Chondrocyte (in vitro differentiated cells): ENCODE measurements at regions not wholly inside any gene's neighbourhood (a gene's known extent, or its start where the extent isn't known, plus 50 kb on each side); places are given as distances from the start of the nearest gene placed in this dataset.
A peak's percentile ranks its signal among the peaks of the same experiment; 100 is the strongest.

ENCODE experiments used
- DNase-seq: peaks from one replicate; pipeline ENCODE4 v3.0.0; 2021; ENCODE audit warnings: mixed read lengths, low spot score
- H3K27ac Mint-ChIP-seq: one replicate; pipeline ENCODE4 v1.8.0; 2021; ENCODE audit warnings: mild to moderate bottlenecking, moderate library complexity, mixed read lengths; ENCODE audit not compliant: unreplicated experiment
- H3K27me3 Mint-ChIP-seq: 2 replicates; pipeline ENCODE4 v1.8.0; 2021; ENCODE audit warnings: low read depth, mixed read lengths
- H3K36me3 Mint-ChIP-seq: 2 replicates; pipeline ENCODE4 v1.8.0; 2021; ENCODE audit warnings: low read depth, mixed read lengths
- H3K4me1 Mint-ChIP-seq: 2 replicates; pipeline ENCODE4 v1.8.0; 2021; ENCODE audit warnings: low read depth, mild to moderate bottlenecking, mixed read lengths
- H3K4me3 Mint-ChIP-seq: one replicate; pipeline ENCODE4 v1.8.0; 2021; ENCODE audit warnings: mild to moderate bottlenecking, moderate library complexity, mixed read lengths; ENCODE audit not compliant: unreplicated experiment
- H3K9me3 Mint-ChIP-seq: 2 replicates; pipeline ENCODE4 v1.8.0; 2021; ENCODE audit warnings: low read depth, mixed read lengths
- TF ChIP-seq, protein P1 (sequence below): fragments of 200-600 bp; sonication (generic); IDR thresholded peaks from 2 replicates; pipeline ENCODE4 v1.5.0; 2021; ENCODE audit warnings: antibody characterized with exemption, mild to moderate bottlenecking, moderate library complexity

DNA sequence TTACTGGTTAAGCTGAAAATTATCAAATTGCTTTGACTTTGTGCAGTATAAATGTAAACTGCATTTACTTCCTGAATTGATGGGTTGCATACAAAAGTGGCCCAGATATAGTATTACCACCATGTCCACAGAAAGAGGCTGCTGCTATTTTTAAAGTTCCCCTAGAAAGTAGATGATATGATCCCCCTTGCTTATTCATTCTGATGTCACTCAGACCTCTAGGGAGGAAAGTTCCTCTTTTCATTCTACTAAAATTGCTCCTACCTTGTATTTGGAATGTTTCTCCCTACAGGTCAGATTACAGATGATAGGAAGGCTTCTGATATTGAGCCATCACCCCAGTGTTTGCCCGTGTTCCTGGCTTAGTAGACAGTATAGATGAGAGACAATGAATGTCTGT lies 247.6 kb upstream of the TNP1 start:
- Mint-ChIP-seq H3K4me1 (peaks cover 57% of the 10 kb centered on the region), H3K4me3 (no peak overlapping the region), H3K27ac (no peak overlapping the region), H3K36me3 (peaks cover 2% of the 10 kb centered on the region), H3K9me3 (peaks cover 14% of the 10 kb centered on the region), H3K27me3 (no peaks in the 10 kb centered on the region)
- no peak for DNase-seq
- TF ChIP-seq, protein P1, sequence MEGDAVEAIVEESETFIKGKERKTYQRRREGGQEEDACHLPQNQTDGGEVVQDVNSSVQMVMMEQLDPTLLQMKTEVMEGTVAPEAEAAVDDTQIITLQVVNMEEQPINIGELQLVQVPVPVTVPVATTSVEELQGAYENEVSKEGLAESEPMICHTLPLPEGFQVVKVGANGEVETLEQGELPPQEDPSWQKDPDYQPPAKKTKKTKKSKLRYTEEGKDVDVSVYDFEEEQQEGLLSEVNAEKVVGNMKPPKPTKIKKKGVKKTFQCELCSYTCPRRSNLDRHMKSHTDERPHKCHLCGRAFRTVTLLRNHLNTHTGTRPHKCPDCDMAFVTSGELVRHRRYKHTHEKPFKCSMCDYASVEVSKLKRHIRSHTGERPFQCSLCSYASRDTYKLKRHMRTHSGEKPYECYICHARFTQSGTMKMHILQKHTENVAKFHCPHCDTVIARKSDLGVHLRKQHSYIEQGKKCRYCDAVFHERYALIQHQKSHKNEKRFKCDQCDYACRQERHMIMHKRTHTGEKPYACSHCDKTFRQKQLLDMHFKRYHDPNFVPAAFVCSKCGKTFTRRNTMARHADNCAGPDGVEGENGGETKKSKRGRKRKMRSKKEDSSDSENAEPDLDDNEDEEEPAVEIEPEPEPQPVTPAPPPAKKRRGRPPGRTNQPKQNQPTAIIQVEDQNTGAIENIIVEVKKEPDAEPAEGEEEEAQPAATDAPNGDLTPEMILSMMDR: no peak

DNA sequence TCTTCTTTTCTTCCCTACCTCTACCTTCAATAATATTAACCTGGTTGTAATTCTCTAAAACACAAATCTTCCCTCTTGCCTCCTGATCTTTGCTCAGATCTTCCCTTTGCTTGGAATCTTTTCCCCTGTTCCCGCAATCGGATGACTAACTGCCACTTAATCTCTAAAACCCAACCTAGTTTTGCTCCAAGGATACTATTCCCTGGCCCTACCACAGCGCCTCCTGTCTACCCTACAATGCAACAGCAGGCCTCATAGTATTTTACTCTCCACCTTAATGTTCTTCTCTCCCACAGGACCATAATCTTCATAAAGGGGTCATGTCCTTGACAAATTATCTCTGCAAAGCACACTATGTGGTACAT lies 246.8 kb upstream of the TNP1 start:
- Mint-ChIP-seq H3K27ac (peak overlapping the region; percentile 99), H3K4me1 (peaks cover 63% of the 10 kb centered on the region), H3K27me3 (no peaks in the 10 kb centered on the region), H3K36me3 (peaks cover 2% of the 10 kb centered on the region), H3K4me3 (no peak overlapping the region), H3K9me3 (peaks cover 17% of the 10 kb centered on the region)
- TF ChIP-seq, protein P1: peak; percentile 72
- DNase-seq: no peak

DNA sequence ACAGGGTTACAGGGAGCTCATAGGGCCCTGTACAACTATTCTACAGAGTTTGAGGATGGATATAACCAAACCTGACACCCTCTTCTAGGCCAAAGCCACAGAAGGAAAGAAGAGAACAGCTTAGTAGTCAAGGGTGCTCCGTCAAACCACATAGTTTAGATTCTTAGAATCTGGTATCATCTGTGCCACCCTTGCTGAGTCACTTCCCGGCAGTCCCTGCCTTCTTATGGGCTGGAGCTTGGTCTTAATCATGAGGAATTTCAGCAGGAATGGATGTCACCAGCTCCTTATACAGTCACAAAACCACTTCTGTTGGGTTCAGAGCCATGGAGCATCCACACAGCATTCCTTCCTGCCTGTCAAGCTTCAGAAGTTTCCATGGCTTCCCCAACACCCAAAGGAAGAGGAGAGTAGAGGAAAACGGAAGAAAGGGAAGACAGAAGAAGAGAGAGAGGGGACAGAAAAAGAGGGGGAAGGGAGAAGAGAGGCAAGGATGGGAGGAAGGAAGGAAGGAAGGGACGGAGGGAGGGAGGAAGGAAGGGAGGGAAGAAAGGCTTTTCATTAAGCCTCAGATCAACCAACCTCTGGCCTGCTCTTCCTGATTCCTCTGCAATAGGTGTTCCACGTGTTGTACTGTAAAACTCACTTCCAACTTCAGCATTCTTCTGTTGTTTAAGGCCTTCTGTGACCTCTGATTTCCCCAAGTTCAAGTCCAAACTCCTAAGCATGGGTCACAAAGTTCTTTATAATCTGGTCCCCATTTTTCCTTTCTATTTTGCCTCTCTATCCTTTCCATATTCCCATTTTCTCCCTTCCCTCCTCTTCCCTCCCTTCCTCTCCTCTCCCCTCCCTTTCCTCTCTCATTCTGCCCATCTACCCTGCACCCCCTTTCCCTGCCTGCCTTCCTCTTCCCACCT lies 246.1 kb upstream of the TNP1 start:
- peaks cover 2% of the 10 kb centered on the region for H3K36me3 Mint-ChIP-seq

DNA sequence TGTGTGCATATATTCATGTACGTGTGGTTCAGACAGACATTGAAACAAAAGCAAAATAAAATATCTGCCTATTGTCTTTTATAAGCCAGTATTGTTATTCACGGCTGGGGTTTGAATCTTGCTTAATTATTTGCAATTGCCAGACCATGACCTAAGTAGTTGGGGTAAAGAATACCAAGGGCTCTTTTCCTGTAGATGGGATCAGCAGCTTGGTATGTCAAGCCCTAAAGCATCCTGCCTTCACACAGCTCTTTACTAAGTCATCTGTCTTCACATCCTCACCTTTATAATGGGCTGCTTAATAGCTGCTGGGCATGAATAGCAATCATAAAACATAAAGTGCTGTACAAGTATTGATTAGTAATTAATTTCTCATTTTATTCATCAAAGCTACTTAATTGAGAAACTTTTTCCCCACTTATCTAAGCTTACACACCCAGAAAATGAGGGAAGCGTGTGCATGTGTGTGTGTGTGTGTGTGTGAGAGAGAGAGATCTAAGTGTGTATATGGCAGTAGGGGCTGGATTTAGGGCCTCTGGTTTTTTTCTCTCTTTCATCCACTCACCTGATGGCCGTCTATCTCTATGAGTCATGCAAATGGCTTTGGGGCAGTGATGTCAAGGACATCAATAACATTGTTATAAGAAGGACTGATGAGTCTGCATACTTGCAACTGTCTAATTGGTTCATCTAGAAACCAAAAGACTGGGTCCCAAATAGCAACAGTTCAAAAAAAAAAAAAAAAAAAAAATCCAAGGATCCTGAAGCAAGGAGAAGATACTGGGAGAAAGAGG lies 244.1 kb upstream of the TNP1 start:
- H3K27ac Mint-ChIP-seq: peak overlapping the region; percentile 99
- H3K27me3 Mint-ChIP-seq: no peaks in the 10 kb centered on the region
- peaks cover 73% of the 10 kb centered on the region for H3K4me1 Mint-ChIP-seq
- TF ChIP-seq, protein P1: no peak
- DNase-seq: no peak
- H3K9me3 Mint-ChIP-seq: peaks cover 12% of the 10 kb centered on the region
- peaks cover 2% of the 10 kb centered on the region for H3K36me3 Mint-ChIP-seq
- no peak overlapping the region for H3K4me3 Mint-ChIP-seq

More for the DNA sequence above, 246.1 kb upstream of the TNP1 start:
- H3K4me3 Mint-ChIP-seq: no peak overlapping the region
- peaks cover 17% of the 10 kb centered on the region for H3K9me3 Mint-ChIP-seq
- peaks cover 63% of the 10 kb centered on the region for H3K4me1 Mint-ChIP-seq
- no peak for DNase-seq
- no peaks in the 10 kb centered on the region for H3K27me3 Mint-ChIP-seq
- TF ChIP-seq, protein P1: no peak
- peak overlapping the region; percentile 99 for H3K27ac Mint-ChIP-seq

DNA sequence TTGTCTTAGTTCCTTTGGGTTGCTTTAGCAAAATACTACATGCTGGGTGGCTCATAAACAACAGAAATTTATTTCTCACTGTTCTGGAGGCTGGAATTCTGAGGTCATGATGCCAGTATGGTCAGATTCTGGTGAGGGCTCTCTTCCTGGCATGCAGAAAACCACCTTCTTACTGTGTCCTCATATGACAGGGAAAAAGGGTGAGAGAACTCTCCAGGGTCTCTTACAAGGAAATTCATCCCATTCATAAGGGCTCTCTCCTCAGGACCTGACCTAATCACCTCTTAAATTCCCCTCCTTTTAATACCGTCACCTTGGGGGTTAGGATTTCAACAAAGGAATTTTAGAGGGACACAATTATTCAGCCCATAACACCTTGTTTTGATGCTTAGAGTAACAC lies 243.1 kb upstream of the TNP1 start:
- H3K9me3 Mint-ChIP-seq: peaks cover 12% of the 10 kb centered on the region
- TF ChIP-seq, protein P1: no peak
- H3K4me3 Mint-ChIP-seq: no peak overlapping the region
- H3K4me1 Mint-ChIP-seq: peaks cover 74% of the 10 kb centered on the region
- H3K36me3 Mint-ChIP-seq: peaks cover 2% of the 10 kb centered on the region
- peak overlapping the region; percentile 18 for H3K27ac Mint-ChIP-seq
- H3K27me3 Mint-ChIP-seq: no peaks in the 10 kb centered on the region
- no peak for DNase-seq
